GM19452 (cell line): ENCODE measurements at regions not wholly inside any gene's neighbourhood (a gene's known extent, or its start where the extent isn't known, plus 50 kb on each side); places are given as distances from the start of the nearest gene placed in this dataset.
"Not testable (repeated sequence)": the region's sequence is repeated elsewhere in the genome, so short reads cannot be mapped to it uniquely, and the experiment has no call there.

Source experiments
- ATAC-seq: cut with Tn5 transposase; IDR thresholded peaks from one replicate; pipeline ENCODE4 v1.9.1; 2021; ENCODE audit not compliant: unreplicated experiment

DNA sequence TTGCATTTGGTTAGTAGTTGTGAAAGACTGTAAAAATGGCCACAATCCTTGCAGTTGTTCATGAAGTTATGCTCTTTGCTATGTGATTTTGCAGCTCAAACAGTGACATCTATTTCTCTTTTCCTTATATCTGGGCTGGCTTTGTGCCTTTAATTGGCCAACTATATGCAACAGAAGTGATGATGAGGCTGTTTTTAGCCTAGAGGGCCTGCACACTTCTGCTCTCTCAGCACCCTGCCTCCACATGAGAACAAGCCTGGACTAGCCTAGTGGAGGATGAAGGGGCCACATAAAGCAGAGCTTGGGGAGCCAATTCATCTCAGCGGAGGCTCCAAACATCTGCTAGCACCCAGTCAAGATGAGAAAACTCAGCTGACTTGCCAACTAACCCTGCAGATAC lies 339.8 kb downstream of the OMA1 start:
- ATAC-seq, result no peak

GRCh38 chr1:58204284-58204683 lies 342.2 kb downstream of the OMA1 start:
- ATAC-seq, result no peak

DNA sequence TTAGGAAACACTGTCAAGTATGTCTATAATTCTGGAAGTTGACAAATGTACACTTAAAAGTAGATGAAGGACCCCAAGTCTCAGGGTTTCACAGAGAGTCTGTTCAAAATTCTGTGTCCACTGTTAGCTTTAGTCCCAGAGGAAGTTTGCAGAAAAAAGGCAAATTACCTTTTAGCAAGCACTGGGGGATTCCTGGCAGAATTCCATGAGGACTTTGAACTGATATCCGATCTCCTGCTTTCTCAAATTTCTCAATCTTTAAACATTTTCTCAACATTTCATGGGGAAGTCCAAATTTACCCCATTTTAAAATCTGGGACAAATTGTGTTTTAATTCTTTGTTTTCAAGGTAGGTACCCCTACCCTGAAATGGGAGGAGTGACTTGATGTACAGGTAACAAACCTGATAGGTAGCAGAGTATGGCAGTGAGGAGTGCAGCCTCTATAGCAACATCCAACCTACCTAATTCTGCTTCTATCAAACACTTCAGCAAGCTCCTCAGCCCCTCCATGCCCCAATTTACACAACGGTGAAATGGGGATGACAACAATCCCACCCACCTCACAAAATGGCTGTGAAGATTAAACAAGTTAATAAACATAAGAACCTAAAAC lies 344.9 kb downstream of the OMA1 start:
- ATAC-seq, result no peak

- ATAC-seq, result no peak
These were observed 346.1 kb downstream of the OMA1 start for GRCh38 chr1:58200437-58200836.

- ATAC-seq, result no peak
These were observed 348.7 kb downstream of the OMA1 start for GRCh38 chr1:58197811-58198210.

DNA sequence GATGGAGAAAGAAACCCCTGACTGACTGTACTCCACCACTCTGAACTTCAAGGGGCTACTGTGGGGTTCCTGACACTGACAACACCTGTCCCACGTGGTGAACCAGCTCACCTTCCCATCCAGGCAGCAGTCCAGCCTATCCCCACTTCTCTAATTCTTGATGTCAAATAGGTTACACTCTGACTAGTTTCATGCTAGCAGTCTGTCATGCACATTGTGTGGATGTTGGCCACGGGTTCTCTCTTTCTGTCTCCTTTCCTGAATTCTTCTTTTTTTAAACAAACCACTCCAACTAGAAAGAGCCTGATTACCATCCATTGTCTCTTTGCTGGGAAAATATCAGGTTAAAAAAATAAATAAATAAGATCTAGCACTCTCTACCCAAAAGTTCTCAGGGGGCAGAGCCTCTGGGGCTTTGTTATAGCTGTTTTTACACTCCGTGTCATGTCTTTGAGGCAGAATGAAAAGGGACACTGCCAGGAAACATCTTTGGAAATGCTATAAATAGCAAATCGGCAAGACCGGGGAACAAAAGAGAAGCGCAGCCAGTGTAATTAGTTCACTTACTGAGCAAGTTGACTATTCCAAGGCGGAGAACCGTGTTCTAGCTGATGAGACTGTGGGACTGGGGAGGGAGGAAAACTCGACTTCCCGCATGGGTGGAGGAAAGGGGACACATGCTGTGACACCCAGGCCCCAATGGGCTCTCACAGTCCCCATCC lies 356.1 kb downstream of the OMA1 start:
- ATAC-seq, result no peak

DNA sequence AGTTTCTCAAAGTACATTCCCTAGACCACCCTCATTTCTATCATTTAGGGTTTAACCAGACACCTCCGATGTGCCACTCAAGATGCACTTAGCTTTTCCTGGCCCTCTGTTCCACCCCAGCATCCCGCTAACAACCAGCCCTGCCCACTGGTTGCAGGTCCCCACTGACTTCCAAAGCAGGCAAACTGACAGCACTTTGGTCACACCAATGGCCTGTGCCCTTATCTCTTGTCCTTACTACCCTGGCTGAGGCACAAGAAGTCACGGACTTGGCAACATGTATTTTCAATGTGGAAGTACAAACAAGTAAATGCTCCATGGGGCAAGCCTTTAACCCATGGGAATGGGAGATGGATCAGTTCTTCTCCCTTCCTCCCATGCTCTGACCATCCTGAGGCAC lies 357.1 kb downstream of the OMA1 start:
- ATAC-seq, result no peak

DNA sequence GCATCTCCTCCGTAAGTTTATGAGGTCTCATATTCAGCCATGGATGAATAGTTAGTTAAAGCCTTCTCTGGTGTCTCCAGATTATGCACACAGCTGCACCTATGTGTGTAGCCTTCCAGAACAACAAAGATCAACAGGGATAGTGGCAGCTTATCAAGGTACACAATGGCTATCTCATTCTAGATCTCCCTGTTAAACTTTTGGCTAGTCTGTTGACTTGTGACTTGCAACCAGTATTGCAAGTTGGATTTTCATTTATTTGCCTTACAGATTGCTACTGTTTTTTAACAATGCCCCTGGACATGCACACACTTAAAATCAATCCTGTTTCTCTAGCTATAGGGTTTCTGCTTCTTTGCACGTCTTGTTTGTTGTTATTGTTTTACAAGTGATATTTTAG lies 363.2 kb downstream of the OMA1 start:
- no peak for ATAC-seq

DNA sequence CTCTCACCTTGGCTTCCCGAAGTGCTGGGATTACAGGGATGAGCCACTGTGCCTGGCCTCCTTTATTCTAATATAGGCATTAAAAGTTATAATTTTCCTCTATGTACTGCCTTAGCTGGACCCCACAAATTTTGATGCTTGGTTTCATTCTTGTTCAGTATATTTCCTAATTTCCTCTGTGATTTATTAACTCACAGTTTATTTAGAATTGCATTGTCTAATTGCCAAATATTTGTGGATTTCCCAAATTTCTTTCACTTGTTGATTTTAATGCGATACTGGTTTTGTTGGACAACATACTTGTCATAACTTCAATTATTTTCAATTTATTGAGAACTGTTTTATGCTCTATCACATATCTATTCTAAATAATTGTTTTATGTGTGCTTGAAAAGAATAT lies 366.0 kb downstream of the OMA1 start:
- ATAC-seq, result no peak

- not testable (repeated sequence) for ATAC-seq
These were observed 377.4 kb downstream of the OMA1 start for GRCh38 chr1:58169160-58169559.

- not testable (repeated sequence) for ATAC-seq
These were observed 379.4 kb downstream of the OMA1 start for GRCh38 chr1:58167131-58167530.

- ATAC-seq, result no peak
These were observed 380.1 kb downstream of the OMA1 start for GRCh38 chr1:58166417-58166816.

- ATAC-seq, result no peak
These were observed 381.5 kb downstream of the OMA1 start for GRCh38 chr1:58165073-58165472.

DNA sequence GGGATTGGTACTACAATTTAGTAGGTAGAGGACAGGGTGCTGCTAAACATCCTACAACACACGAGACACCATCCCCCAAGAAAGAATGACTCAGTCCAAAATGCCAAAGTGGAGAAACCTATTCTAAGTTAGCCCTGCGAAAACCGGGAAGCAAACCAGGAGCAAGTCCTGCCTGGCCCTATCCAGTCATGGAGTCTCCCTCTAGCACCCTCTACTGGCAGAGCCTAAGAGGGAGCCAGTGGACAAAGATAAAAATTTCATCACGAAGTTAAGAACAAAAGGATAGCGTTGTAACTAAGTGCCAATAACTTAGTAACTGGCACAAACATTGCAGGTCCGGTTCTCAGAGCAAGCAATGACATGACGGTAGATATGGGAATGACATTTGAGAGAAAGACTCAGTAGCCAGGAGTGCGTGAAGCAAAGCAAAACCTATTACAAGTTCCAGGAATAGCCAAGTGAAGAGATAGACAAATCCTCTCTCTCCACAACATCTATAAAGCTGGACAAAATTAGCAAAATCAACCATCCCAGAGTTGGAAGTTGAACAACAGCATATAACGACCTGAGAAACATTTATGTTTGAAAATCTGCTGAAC lies 383.5 kb downstream of the OMA1 start:
- ATAC-seq, result no peak

- ATAC-seq, result no peak
These were observed 387.1 kb downstream of the OMA1 start for GRCh38 chr1:58159434-58159830.

DNA sequence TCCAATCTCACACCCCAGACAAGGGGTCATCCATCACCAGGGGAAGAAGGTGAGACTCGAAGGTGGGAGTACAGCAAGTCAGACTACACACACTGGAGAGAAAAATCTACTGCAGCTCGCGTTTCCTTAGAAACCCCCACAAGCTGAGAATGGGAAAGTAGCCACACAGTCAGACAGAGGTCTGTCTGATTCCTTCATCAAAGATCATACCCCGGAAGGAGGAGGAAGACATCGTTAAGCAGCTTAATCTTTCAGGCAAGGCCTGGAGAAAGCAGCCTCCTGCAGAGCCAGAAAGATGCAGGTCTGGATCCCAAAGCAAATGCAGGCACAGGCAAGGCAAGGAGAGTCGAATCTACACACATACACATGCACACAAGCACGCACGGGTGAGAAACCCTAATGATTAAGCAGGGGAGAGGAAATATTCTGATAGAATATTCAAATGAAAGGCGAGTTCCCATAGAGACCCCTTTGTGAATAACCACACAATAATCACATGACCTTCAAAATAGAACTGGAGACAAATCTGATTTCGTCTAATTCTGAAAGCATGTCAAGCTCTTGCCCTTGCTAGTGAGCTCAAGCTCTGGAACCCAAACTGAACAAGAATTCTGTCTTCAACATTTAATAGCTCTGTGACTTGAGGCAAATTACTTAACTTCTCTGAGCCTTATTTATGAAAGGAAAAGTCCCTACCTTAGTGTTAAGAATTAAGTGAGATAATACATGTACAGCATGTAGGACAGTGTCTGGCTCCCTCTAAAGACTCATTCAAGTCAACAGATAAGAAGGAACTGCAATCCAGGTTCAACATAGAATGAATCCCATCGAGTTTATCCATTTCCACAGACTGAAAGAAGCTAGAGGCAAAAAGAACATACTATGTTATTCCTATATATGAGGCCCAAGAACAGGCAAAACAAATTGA lies 387.8 kb downstream of the OMA1 start:
- ATAC-seq, result no peak

DNA sequence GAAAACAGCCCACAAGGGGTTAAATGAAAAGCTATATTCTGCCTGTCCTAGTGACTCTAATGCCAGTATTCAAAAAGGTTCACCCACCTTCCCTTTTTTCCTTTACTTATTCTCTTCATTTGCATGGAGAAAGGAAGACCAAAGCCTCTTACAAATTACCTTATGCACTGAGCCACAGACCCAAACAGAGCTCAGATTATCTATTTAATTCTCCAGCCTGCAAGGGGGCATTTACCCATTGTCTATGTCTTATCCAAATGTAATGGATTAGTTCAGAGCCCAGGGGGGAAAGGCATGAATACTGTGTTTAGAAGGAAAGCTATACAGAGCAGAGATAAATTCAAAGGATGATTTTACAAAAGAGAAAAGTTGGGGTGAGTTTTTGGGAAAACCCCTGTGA lies 388.5 kb downstream of the OMA1 start:
- ATAC-seq, result no peak

- ATAC-seq, result no peak
These were observed 389.3 kb downstream of the OMA1 start for GRCh38 chr1:58157256-58157655.

DNA sequence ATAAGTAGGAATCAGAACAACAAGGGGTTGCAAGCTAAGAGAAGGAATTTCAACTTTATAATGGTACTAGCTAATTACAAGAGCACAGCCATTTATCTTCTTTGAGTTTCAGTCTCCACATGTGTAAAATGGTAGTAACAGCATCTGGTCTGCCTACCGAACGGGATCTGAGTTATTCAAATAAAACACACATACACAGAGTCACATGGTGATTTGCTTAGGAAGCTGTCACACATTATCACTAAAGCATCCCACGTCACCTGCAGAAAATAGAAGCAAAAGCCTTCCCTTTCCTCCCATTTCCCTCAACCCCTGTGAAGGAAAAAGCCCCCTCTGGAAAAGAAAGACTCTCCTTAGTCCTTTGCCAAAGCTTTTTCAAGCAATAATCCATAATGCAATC lies 389.7 kb downstream of the OMA1 start:
- no peak for ATAC-seq

- no peak for ATAC-seq
These were observed 390.4 kb downstream of the OMA1 start for GRCh38 chr1:58156124-58156468.

GRCh38 chr1:58155418-58156123 lies 391.0 kb downstream of the OMA1 start:
- ATAC-seq, result no peak
